ENCODE measurements at regions not wholly inside any gene's neighbourhood (a gene's known extent, or its start where the extent isn't known, plus 50 kb on each side); places are given as distances from the start of the nearest gene placed in this dataset.
A peak's percentile ranks its signal among the peaks of the same experiment; 100 is the strongest.
"Not testable (repeated sequence)": the region's sequence is repeated elsewhere in the genome, so short reads cannot be mapped to it uniquely, and the experiment has no call there.

DNA sequence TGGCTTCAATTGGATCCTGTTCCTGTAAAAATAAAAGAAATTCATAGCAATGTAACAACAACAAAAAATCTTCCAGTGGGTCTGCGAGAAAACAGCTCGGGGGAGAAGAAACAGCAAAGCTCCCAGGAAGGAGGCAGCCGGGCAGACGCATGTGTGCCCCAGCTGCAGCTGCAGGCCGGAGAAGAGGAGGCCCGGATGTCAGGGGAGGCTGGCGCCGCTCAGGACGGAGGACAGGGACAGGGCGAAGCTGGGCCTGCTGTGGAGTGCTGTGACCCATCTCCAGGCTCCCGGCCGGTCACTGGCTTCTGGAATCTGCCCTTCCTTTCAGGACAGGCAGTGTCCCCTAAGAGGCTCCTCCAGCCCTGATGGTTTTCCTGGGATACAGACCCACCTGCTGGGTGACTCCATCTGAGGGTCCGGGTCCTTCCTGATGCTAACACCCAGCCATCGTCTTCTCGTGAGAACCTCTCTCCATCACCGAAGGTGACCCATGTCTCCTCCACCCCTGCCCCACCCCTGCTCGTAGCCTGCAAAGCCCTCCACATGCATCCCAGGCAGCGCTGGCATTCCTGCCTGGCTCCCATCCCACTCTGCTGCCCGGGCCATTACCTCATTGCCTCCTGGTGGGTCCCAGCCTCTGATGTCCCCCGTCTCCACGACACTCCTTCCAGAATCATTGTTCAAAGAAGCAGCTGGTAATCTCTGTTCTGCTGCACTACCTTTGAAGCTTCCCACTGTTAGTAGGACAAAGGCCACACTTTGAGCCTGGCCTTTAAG, 145.4 kb upstream of the TWIST2 start:
- no peak for DNase-seq (ENCODE audit: low spot score)

DNA sequence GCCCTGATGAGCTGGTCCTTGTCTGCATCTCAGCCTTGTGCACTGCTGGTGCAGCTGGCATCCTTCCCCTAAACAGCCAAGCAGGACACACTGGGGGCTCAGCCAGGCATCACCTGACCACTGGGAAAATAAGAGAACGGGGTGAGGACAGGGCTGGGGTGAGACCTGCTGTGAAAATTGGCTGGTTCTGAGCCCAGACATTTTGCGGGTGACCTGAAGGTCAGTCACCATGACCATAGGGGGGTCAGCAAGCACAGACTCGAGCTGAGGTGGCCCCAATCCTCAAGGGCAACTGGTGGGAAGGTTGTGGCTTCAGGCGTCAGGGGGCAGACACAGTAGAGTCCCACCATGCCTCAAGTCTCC, 144.9 kb upstream of the TWIST2 start:
- no peak for DNase-seq (ENCODE audit: low spot score)

GRCh38 chr2:238703436-238703835, 144.4 kb upstream of the TWIST2 start:
- no peak for DNase-seq (ENCODE audit: low spot score)

DNA sequence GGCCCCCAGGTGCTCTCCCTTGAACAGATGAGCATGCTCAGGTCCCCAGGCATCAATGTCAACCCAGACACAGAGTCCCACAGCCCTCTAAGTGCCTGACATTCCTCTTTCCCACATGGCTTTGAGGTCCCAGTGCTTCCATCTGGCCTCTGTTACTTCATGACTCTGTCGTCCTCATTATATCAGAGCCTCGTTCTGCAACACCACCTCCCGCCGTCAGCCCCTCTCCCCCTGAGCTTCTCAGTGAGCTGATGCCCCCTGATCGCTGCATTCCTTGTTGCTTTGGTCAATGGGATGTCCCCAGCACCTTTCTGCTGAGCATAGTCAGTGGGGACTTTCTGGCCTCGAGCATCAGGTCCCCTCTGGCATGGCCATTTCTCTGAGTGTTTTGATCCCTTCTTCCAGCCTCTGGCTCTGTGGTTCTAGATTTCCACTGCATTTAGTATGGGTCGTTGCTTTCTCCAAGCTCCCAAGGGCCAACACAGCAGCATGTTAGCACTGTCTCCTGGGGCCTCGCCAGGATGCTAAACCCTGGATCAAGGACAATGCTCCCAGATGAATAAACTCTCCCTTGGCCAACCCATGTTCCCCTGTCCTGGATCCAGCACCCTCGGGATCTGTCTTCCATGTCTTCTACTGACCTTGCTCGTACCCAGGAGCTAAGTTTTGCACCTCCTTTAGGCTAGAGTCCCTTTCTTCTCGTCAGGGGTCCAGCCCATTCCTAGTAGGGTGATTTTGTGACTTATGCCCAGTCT, 143.2 kb upstream of the TWIST2 start:
- no peak for DNase-seq (ENCODE audit: low spot score)

DNA sequence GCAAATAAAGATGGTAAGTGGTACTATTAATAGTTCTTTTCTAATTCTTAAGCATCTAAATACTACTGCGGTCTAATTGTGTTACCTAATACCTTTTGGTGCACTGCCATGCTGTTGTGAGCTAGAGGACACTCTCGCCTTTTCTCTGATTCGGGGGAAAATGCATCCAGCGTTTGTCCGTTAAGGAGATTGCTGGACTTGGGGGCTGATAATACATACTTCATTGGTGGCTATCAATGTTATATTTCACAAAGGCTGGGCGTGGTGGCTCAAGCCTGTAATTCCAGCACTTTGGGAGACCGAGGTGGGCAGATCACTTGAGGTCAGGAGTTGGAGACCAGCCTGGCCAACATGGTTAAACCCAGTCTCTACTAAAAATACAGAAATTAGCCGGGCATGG, 141.7 kb upstream of the TWIST2 start:
- no peak for DNase-seq (ENCODE audit: low spot score)

DNA sequence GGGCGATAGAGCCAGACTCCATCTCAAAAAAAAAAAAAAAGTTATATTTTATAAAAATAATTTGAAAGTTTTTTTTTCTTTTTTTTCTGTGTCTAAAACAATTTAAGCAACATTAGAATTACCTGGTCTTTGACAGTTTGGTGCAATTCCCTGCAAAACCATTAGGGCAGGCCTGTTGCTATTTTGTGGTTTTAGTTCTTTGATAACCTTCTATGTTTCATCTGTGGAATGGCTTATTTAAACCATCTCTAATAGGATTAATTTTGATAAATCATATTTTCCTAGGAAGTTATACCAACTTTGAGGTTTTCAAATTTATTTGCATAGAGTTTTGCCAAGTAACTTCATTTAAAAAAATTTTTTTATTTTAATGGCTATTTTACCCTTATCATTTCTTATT, 141.2 kb upstream of the TWIST2 start:
- no peak for DNase-seq (ENCODE audit: low spot score)

- no peak for DNase-seq (ENCODE audit: low spot score)
Observed at GRCh38 chr2:238709325-238710025, 138.4 kb upstream of the TWIST2 start.

DNA sequence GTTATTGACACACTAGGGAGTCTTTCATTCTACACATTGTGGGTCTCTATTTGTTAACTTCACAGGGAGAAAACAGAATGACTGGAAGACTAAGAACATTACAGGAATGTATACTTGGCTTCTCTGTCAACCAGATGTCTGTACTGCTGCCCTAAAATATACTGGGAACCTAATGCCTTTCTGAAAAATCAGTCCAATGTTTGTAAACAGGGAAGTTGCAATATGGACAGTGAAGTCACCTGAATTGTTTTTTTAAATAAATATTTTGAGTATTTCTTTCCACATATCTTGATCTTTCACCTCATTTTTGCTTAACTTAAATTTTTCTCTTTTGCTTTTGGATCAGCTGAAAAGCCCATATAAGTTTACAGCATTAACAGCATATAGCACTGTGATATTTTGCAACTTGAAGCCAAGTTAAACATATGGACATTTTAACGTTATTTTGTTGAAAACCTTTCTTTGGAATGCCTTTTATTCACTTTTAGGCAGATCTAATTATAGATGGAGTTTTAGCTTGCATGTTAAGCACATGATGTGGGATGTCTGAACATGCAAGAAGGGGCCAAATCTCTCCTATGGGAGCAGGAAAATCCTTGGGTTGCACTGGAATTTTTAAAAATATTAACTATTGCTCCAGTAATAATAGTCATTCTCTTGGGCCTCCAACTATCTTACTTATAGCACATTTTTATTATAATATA, 137.7 kb upstream of the TWIST2 start:
- no peak for DNase-seq (ENCODE audit: low spot score)

GRCh38 chr2:238710787-238711186, 137.1 kb upstream of the TWIST2 start:
- no peak for DNase-seq (ENCODE audit: low spot score)

DNA sequence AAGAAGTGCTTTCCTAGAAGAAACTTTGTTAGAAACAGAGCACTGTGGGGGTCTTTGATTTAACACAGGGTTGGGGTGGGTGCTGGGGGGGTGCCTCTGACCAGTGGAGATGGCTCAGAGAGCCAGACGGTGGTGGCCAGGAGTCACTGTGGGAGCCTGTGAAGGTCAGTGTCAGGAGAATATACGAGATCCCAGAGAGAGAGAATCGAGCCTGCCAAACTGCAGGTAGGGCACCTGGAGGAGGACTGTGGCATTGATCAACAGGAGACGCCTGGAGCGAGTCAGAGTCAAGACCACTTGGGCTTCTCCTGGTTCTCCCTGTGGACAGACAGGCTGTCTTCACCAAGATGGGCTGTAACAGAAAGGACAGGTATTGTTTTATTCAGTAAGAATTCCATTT, 136.5 kb upstream of the TWIST2 start:
- no peak for DNase-seq (ENCODE audit: low spot score)

GRCh38 chr2:238712011-238712410, 135.9 kb upstream of the TWIST2 start:
- no peak for DNase-seq (ENCODE audit: low spot score)

DNA sequence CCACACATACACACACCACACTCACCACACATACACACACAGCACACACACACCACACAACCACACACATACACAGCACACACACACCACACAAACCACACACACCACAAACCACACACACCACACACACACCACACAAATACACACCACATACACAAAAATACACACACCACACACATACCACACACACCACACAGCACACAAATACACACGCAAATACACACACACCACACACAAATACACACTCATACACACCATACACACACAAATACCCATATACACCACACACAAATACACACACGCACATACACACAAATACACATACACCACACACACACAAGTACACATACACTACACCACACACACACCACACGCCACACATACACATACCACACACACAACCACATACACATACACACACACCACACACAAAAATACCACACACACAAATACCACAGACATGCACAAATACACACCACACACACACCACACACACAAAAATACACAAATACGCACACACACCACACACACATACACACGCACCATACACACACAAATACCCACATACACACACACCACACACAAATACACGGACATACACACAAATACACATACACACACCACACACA, 134.6 kb upstream of the TWIST2 start:
- DNase-seq (ENCODE audit: low spot score): no peak

DNA sequence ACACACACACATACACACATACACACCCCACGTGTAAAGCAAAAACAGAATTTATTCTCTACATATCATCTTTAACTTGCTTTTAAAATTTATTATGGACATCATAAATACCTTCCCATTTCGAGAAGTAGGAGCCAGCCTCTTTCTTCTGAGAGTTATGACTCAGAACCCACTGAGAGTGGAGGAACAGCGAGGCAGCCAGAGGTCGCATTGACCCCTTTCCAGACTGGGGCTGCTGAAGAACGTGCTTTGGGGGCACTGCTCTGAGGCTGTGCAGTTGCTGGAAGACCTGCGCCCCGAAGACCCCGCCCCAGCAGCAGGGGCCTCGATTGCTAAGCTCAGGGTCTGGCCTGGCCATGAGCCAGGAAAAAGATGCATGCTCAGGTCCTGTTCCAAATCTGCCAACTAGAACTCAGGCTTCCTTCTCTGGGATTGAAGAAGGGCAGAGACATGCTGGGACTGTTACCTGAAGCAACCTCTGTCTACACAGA, 133.8 kb upstream of the TWIST2 start:
- DNase-seq (ENCODE audit: low spot score): no peak

DNA sequence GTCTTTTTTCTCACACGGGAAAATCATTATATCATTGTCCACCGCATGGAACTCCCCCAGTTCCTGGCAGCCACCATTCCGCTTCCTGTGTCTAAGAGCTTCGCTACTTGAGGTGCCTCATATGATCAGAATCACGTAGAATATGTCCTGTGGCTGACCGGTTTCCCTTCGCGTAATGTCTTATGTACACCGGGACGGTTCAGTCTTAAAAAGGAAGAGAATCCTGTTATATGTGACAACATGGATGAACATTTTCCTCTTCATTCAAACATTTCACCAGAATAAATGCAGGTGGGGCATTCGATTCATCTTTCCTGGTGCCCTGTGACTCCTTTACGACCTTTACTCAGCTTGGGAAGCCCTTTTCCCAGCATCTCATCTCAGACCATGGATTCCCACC, 131.7 kb upstream of the TWIST2 start:
- DNase-seq (ENCODE audit: low spot score): no peak

- no peak for DNase-seq (ENCODE audit: low spot score)
Observed at GRCh38 chr2:238716585-238716984, 131.3 kb upstream of the TWIST2 start.

- DNase-seq (ENCODE audit: low spot score): no peak
Observed at GRCh38 chr2:238717084-238717483, 130.8 kb upstream of the TWIST2 start.

- DNase-seq (ENCODE audit: low spot score): no peak
Observed at GRCh38 chr2:238719641-238720040, 128.2 kb upstream of the TWIST2 start.

GRCh38 chr2:238720232-238720672, 127.6 kb upstream of the TWIST2 start:
- peak; percentile 6 for DNase-seq (ENCODE audit: low spot score)

- DNase-seq (ENCODE audit: low spot score): no peak
Observed at GRCh38 chr2:238722181-238722580, 125.7 kb upstream of the TWIST2 start.

GRCh38 chr2:238722883-238723282, 125.0 kb upstream of the TWIST2 start:
- DNase-seq (ENCODE audit: low spot score): no peak

- DNase-seq (ENCODE audit: low spot score): not testable (repeated sequence)
Observed at GRCh38 chr2:238723740-238724320, 124.1 kb upstream of the TWIST2 start.

Measured in LoVo (cell line).